Tibial artery (tissue), 4 donors: ENCODE measurements at regions not wholly inside any gene's neighbourhood (a gene's known extent, or its start where the extent isn't known, plus 50 kb on each side); places are given as distances from the start of the nearest gene placed in this dataset.

Experiments
- DNase-seq, 2 donors: peaks; one replicate each; pipeline ENCODE4 v3.0.0-alpha.2; 2019
- H3K27ac ChIP-seq, 2 donors: fragments of 200-600 bp; sonication (generic) in 1 of 2; 1 replicate in 1 of 2; 2 replicates in 1 of 2; pipeline ENCODE4 v1.5.1; 2018 to 2019; ENCODE audit warnings: mild to moderate bottlenecking in 1 of 2
- H3K27me3 ChIP-seq, 2 donors: fragments of 200-600 bp; sonication (generic) in 1 of 2; one replicate each; pipeline versions ENCODE4 v1.5.1 to v1.6.0; 2016 to 2019
- H3K36me3 ChIP-seq, 3 donors: fragments of 200-600 bp; sonication (generic) in 2 of 3; one replicate each; pipeline ENCODE4 v1.5.1; 2016 to 2019; ENCODE audit warnings: mild to moderate bottlenecking in 2 of 3
- H3K4me1 ChIP-seq, 4 donors: fragments of 200-600 bp; sonication (generic) in 2 of 4; 1 replicate in 3 of 4; 2 replicates in 1 of 4; pipeline ENCODE4 v1.5.1; 2016 to 2019
- H3K4me3 ChIP-seq, 2 donors: fragments of 200-600 bp; sonication (generic) in 1 of 2; 1 replicate in 1 of 2; 2 replicates in 1 of 2; pipeline ENCODE4 v1.5.1; 2018 to 2019; ENCODE audit warnings: mild to moderate bottlenecking in 2 of 2
- H3K9me3 ChIP-seq, 3 donors: fragments of 200-600 bp; sonication (generic) in 1 of 3; one replicate each; pipeline ENCODE4 v1.5.1; 2016 to 2019
- intact Hi-C: fragments of 100-400 bp; cut with DNase I; formaldehyde crosslinking; loops from one replicate; pipeline ENCODE4 v1.15.0; 2023; ENCODE audit warnings: low total_unique reads
- TF ChIP-seq, protein P1 (sequence below), 2 experiments: fragments of 200-600 bp in 1 of 2; fragments of 450-650 bp in 1 of 2; IDR thresholded peaks; one replicate each; pipeline ENCODE4 v1.5.1; 2017 to 2019; ENCODE audit warnings: antibody characterized with exemption in 2 of 2, mild to moderate bottlenecking in 1 of 2, moderate library complexity in 1 of 2

DNA sequence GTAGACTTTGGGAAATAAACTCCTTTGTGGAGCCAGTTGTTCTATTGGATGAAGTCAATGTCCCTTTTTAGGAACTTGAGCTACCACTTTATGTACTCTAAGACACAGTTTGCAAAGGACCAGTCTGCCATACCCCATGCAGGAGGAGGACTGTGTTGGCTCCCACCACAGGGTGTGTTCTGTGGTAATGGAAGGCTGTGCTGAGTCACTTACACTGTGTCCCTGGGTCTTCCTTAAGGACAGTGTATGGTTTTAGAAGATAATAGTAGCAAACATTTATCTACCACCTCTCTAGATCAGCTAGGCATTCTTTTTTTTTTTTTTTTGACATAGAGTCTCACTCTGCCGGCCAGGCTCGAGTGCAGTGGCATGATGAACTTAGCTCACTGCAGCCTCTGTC, 184.0 kb upstream of the PGRMC2 start:
- H3K9me3 ChIP-seq, result no peaks in the 10 kb centered on the region
- H3K4me3 ChIP-seq, result no peak overlapping the region
- intact Hi-C loops, result no loop called here
- no peak overlapping the region for H3K27ac ChIP-seq
- no peak for DNase-seq
- TF ChIP-seq, protein P1, sequence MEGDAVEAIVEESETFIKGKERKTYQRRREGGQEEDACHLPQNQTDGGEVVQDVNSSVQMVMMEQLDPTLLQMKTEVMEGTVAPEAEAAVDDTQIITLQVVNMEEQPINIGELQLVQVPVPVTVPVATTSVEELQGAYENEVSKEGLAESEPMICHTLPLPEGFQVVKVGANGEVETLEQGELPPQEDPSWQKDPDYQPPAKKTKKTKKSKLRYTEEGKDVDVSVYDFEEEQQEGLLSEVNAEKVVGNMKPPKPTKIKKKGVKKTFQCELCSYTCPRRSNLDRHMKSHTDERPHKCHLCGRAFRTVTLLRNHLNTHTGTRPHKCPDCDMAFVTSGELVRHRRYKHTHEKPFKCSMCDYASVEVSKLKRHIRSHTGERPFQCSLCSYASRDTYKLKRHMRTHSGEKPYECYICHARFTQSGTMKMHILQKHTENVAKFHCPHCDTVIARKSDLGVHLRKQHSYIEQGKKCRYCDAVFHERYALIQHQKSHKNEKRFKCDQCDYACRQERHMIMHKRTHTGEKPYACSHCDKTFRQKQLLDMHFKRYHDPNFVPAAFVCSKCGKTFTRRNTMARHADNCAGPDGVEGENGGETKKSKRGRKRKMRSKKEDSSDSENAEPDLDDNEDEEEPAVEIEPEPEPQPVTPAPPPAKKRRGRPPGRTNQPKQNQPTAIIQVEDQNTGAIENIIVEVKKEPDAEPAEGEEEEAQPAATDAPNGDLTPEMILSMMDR (IDR thresholded peaks at IDR 0.05), result no peak
- H3K36me3 ChIP-seq, result no peaks in the 10 kb centered on the region
- no peaks in the 10 kb centered on the region for H3K27me3 ChIP-seq
- H3K4me1 ChIP-seq, result peaks cover 0 to 23% (median 16%) of the 10 kb centered on the region in 4 donors

DNA sequence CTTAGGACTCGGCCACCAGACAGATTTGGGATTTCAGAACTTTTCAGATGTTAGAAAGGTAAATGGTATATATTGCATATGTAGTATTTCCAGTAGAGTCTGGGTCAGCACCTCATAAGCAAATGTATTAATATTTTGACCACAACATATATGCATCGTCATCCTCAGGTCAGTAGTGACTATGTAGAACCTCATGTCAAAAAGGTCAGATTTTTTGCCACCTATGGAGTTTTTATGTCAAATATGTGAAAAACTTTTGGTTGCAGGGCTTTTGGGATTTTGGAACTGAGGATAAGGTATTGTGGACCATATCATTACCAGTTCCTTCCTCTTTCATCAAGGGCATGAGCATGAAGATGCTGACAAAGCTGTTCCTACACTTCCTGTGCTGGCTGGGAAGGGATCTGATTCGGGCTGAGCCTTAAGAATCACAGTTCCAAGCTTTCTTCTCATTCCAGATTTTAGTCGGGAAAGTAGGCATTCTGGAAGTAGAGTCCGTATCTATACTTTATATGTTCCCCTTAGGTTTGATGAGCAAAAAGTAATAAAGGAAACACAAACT, 183.0 kb upstream of the PGRMC2 start:
- Histone ChIP-seq H3K36me3 (no peaks in the 10 kb centered on the region), H3K27me3 (no peaks in the 10 kb centered on the region), H3K27ac (no peak overlapping the region), H3K4me3 (no peak overlapping the region), H3K9me3 (no peaks in the 10 kb centered on the region), H3K4me1 (peaks cover 0 to 23% (median 16%) of the 10 kb centered on the region in 4 donors)
- DNase-seq, result no peak
- intact Hi-C loops, result no loop called here
- TF ChIP-seq, protein P1 (IDR thresholded peaks at IDR 0.05), result no peak

DNA sequence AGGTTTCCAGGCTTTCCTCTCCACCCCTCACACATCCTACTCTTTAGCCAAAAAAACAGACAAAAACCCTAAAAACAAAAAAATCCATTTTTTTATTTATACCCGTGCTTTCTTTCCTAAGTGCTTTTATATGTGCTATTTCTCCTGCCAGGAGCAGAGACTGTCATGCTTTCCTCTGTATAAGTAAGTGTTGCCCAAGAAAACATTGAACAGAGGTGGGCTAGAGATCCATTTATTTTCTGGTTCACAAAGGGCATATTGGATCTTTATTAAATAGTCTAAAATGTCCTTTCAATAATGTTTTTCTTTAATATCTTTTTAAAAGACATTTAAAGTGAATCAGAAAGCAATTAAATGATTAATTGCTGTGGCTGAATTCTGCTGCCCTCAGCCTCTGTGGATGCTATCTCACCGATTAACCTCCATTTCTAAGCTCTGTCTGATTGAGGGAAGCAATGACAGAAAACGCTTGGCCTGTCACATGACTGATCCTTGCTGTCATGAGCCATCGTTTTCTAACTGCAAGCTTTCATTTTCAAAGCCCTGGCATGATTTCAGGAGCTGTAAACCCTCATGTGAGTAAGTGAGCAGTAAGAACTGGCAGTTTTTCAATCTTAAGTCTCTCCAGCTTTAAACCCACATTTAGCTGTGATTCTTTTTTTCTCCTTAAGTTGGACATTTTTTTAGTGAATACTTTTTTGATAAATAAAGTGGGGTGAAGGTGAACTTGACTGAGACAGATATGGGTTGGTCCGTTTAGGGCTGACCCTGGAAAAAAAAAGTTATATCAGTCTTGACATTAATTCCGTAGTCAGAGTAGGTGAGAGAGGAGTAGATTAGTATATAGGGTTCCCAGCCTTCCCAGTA, 180.7 kb upstream of the PGRMC2 start:
- H3K9me3 ChIP-seq, result no peaks in the 10 kb centered on the region
- H3K36me3 ChIP-seq, result no peaks in the 10 kb centered on the region
- peak overlapping the region in 1 of 2 donors; percentile 9 for H3K4me3 ChIP-seq
- intact Hi-C loops, result loop anchor here (5.0 kb wide), 1 partner anchor 54 kb away; no protein-coding TSS in a partner anchor
- H3K27ac ChIP-seq, result peak overlapping the region; percentile 65 to 70
- DNase-seq, result peak; percentile 83 to 86
- no peaks in the 10 kb centered on the region for H3K27me3 ChIP-seq
- peaks cover 0 to 23% (median 16%) of the 10 kb centered on the region in 4 donors for H3K4me1 ChIP-seq
- TF ChIP-seq, protein P1 (IDR thresholded peaks at IDR 0.05), result peak in 1 of 2 experiments; percentile 12

DNA sequence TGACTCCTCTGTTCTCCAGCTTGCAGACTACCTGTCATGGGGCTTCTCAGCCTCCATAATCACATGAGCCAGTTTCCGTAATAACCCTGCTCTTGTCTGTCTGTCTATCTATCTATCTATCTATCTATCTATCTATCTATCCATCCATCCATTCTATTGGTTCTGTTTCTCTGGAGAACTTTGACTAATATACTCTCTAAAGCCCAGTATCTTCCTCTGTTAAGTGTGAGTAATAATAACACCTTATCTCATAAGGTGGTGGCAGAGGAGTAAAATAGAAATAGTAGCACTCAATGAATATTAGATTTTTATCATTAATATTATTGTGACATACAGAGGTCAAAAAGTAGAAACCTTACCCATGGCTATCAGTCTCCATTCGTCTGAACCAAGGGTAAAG, 177.9 kb upstream of the PGRMC2 start:
- intact Hi-C loops, result loop anchor here (5.0 kb wide), 1 partner anchor 57 kb away; no protein-coding TSS in a partner anchor
- H3K4me1 ChIP-seq, result peaks cover 0 to 23% (median 16%) of the 10 kb centered on the region in 4 donors
- no peak for DNase-seq
- H3K27me3 ChIP-seq, result no peaks in the 10 kb centered on the region
- H3K9me3 ChIP-seq, result no peaks in the 10 kb centered on the region
- no peak overlapping the region for H3K4me3 ChIP-seq
- H3K27ac ChIP-seq, result no peak overlapping the region
- H3K36me3 ChIP-seq, result no peaks in the 10 kb centered on the region
- TF ChIP-seq, protein P1 (IDR thresholded peaks at IDR 0.05), result no peak

DNA sequence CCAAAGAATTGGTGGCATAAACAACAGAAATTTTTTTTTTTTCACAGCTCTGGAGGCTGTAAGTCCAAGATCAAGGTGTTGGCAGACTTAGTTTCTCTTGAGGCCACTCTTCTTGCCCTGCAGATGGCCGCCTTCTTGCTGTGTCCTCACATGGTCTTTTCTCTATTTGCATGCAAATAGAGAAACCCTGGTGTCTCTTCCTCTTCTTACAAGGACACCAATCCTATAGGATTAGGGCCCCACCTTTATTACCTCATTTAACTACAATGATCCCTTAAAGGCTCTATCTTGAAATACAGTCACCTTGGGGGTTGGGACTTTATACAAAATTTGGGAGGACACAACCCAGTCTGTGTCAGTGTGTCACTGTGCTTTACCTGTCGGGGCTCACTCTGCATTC, 175.4 kb upstream of the PGRMC2 start:
- intact Hi-C loops, result no loop called here
- Histone ChIP-seq H3K9me3 (no peaks in the 10 kb centered on the region), H3K36me3 (no peaks in the 10 kb centered on the region), H3K4me3 (no peak overlapping the region), H3K27ac (no peak overlapping the region), H3K4me1 (peaks cover 0 to 14% (median 9%) of the 10 kb centered on the region in 4 donors), H3K27me3 (no peaks in the 10 kb centered on the region)
- no peak for DNase-seq
- TF ChIP-seq, protein P1 (IDR thresholded peaks at IDR 0.05), result no peak
